ENCODE measurements at regions not wholly inside any gene's neighbourhood (a gene's known extent, or its start where the extent isn't known, plus 50 kb on each side); places are given as distances from the start of the nearest gene placed in this dataset.

DNA sequence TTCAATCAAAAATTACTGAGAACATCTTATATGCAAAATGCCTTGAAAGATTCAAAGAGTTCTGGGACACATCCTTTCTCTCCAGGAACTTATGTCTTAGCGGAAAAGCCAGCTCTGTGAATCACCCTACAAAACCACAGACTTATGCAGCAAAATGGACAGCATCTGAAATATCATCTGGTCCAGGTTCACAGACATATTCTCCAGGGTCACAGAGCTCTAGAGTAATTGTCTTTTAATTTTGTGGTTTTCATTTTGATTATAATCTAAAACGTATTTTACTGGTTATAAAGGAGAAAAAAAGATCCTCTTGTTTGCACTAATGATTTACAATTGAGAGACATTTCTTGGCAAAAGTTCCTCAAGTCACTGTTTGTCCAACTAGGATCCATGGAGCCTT lies 246.2 kb downstream of the MSRB3 start:
- TF ChIP-seq, protein P1, sequence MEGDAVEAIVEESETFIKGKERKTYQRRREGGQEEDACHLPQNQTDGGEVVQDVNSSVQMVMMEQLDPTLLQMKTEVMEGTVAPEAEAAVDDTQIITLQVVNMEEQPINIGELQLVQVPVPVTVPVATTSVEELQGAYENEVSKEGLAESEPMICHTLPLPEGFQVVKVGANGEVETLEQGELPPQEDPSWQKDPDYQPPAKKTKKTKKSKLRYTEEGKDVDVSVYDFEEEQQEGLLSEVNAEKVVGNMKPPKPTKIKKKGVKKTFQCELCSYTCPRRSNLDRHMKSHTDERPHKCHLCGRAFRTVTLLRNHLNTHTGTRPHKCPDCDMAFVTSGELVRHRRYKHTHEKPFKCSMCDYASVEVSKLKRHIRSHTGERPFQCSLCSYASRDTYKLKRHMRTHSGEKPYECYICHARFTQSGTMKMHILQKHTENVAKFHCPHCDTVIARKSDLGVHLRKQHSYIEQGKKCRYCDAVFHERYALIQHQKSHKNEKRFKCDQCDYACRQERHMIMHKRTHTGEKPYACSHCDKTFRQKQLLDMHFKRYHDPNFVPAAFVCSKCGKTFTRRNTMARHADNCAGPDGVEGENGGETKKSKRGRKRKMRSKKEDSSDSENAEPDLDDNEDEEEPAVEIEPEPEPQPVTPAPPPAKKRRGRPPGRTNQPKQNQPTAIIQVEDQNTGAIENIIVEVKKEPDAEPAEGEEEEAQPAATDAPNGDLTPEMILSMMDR (IDR thresholded peaks at IDR 0.05), result no peak
- no peak for TF ChIP-seq ZFX (IDR thresholded peaks at IDR 0.05; ENCODE audit: borderline replicate concordance)

Measured in 22Rv1 (cell line).